ENCODE measurements at regions not wholly inside any gene's neighbourhood (a gene's known extent, or its start where the extent isn't known, plus 50 kb on each side); places are given as distances from the start of the nearest gene placed in this dataset.
"Not testable (repeated sequence)": the region's sequence is repeated elsewhere in the genome, so short reads cannot be mapped to it uniquely, and the experiment has no call there.

DNA sequence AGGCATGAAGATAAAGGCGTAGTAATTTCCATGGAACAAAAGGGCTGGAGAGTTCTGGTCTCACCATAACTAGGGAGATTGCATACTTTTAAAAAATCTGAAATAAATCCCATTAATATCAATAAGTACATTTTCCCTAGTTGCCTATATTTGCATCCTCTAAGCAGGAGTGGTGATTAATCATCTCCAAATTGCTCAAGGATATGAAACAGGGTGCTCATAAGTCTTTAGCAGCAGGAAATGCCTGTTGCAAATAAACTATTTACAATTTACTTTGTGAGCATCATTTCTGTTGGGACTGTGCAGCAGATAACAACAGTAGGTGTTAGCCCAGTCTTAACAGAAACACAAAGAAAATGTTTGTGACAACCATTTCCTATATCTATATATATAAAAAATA is 92.4 kb upstream of the TMEM178A start:
- no peak for DNase-seq (ENCODE audit: low read depth)
- H3K4me3 ChIP-seq (ENCODE audit: low read depth, low read length), result no peak overlapping the region
- TF ChIP-seq, protein P1, sequence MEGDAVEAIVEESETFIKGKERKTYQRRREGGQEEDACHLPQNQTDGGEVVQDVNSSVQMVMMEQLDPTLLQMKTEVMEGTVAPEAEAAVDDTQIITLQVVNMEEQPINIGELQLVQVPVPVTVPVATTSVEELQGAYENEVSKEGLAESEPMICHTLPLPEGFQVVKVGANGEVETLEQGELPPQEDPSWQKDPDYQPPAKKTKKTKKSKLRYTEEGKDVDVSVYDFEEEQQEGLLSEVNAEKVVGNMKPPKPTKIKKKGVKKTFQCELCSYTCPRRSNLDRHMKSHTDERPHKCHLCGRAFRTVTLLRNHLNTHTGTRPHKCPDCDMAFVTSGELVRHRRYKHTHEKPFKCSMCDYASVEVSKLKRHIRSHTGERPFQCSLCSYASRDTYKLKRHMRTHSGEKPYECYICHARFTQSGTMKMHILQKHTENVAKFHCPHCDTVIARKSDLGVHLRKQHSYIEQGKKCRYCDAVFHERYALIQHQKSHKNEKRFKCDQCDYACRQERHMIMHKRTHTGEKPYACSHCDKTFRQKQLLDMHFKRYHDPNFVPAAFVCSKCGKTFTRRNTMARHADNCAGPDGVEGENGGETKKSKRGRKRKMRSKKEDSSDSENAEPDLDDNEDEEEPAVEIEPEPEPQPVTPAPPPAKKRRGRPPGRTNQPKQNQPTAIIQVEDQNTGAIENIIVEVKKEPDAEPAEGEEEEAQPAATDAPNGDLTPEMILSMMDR (IDR thresholded peaks at IDR 0.05; ENCODE audit: insufficient read depth, low read depth, low read length, missing control alignments), result no peak

DNA sequence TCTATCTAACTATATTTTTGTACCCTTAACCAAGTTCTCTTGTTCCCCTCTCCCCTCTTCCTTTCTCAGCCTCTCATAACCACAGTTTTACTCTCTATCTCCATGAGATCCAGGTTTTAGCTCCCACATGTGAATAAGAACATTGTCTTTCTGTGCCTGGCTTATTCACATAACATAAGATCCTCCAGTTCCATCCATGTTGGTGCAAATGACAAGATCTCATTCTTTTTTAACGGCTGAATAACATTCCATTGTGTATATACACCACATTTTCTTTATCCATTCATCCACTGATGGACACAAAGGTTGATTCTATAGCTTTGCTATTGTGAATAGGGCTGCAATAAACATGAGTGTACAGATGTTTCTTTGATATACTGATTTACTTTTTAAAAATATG is 83.9 kb upstream of the TMEM178A start:
- no peak for DNase-seq (ENCODE audit: low read depth)
- TF ChIP-seq, protein P1 (IDR thresholded peaks at IDR 0.05; ENCODE audit: insufficient read depth, low read depth, low read length, missing control alignments), result no peak
- H3K4me3 ChIP-seq (ENCODE audit: low read depth, low read length), result no peak overlapping the region

DNA sequence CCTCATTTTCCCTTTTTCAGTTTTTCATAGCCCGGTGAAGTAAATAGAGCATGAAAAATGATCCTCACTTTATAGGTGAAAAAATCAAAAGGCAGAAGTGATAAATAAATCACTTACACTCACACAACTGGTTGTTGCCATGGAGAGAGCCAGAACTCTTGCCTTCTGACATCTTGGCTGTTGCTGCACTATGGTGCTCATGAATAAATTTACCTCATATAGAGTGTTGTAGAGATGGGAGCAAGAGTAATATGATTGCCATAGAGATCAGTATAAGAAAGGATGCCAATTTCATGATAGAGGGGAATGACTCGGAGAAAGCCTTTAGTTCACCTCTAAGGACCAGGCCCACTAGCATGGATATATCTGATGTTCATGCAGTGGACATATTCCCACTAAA is 82.5 kb upstream of the TMEM178A start:
- no peak overlapping the region for H3K4me3 ChIP-seq (ENCODE audit: low read depth, low read length)
- DNase-seq (ENCODE audit: low read depth), result no peak
- TF ChIP-seq, protein P1 (IDR thresholded peaks at IDR 0.05; ENCODE audit: insufficient read depth, low read depth, low read length, missing control alignments), result no peak

DNA sequence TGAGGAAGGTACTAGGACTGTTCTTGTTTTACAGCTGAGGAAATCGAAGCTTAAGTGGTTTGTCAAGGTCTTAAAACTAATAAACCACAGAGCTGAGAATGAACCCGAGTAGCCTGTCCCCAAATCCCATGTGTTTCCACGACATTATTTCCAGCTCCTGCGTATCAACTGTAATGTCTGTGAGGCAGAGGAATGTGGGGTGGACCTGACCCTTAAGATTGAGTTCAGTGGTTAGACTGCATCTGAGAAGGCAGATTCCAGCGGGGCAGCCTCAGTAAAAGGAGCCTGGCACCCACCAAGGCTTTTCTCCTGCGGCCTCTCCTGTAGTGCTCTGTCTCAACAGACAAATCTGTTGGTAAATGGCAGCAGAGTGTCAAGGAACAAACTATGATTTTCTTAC is 81.9 kb upstream of the TMEM178A start:
- no peak for DNase-seq (ENCODE audit: low read depth)
- TF ChIP-seq, protein P1 (IDR thresholded peaks at IDR 0.05; ENCODE audit: insufficient read depth, low read depth, low read length, missing control alignments), result no peak

DNA sequence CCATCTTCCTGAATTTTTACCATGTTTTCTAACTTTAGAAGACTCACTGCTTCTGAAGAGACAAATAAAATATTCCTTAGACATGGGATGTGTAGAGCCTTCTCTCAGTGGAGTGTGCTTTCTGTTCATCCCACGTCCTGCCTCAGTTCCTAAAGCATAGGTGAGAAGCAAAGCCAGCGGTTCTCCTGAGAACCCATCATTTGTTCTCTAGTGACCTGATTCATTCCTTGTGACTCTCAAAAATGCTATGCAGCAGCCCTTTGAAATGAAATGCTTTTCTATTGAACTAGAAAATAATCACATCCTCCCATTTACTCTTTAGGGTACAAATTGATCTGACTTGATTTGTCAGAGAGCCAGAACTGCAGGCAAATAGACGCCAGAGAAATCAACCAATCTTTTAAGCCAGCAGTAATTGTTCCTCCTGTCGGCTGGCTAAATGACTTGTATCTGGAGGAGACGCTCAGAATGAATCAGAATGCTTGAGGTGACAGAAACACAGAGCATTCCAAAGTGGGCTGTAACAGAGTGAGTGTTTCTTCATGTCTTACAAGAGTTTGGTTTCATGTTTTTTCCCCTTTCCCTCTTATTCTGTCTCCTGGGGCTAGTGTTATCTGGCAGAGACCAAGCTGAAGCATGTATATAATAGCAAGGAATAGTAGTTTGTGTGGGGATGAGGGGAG is 81.3 kb upstream of the TMEM178A start:
- no peak overlapping the region for H3K4me3 ChIP-seq (ENCODE audit: low read depth, low read length)
- TF ChIP-seq, protein P1 (IDR thresholded peaks at IDR 0.05; ENCODE audit: insufficient read depth, low read depth, low read length, missing control alignments), result no peak
- no peak for DNase-seq (ENCODE audit: low read depth)

More for the DNA sequence above, 81.9 kb upstream of the TMEM178A start:
- no peak overlapping the region for H3K4me3 ChIP-seq (ENCODE audit: low read depth, low read length)

DNA sequence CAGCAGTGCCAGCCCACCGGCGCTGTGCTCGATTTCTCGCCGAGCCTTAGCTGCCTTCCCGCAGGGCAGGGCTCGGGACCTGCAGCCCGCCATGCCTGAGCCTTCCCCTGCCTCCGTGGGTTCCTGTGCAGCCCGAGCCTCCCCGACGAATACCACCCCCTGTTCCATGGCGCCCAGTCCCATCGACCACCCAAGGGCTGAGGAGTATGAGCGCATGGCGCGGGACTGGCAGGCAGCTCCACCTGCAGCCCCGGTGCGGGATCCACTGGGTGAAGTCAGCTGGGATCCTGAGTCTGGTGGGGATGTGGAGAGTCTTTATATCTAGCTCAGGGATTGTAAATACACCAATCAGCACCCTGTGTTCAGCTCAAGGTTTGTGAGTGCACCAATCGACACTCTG is 80.2 kb upstream of the TMEM178A start:
- DNase-seq (ENCODE audit: low read depth); H3K4me3 ChIP-seq (ENCODE audit: low read depth, low read length): not testable (repeated sequence)

DNA sequence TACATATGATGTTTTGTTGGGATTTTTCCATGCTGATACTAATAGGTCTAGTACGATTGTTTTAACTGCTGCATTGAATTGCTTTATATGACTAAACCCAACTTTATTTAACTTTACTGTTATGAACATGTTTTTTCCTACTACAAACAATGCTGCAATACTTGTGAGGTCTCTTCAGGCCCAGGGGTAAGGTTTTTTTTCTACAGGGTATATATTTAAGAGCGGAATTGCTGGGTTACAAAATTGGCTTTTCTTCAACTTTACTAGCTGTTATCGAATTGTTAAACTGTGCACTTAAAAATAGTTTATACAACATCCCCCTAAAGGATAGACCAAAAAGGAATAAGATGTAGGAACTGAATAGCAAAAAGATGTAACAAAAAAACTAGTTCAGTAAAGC is 78.5 kb upstream of the TMEM178A start:
- no peak overlapping the region for H3K4me3 ChIP-seq (ENCODE audit: low read depth, low read length)
- TF ChIP-seq, protein P1 (IDR thresholded peaks at IDR 0.05; ENCODE audit: insufficient read depth, low read depth, low read length, missing control alignments), result no peak
- DNase-seq (ENCODE audit: low read depth), result no peak

Measured in GM12865 (cell line).